Hematopoietic multipotent progenitor cell treated with erythropoietin and hydrocortisone succinate and interleukin-3 and kit ligand, for 4 days (in vitro differentiated cells): ENCODE measurements at regions not wholly inside any gene's neighbourhood (a gene's known extent, or its start where the extent isn't known, plus 50 kb on each side); places are given as distances from the start of the nearest gene placed in this dataset.
"Not testable (repeated sequence)": the region's sequence is repeated elsewhere in the genome, so short reads cannot be mapped to it uniquely, and the experiment has no call there.

Experiments
- DNase-seq: peaks from one replicate; pipeline ENCODE4 v3.0.0-alpha.2; 2015

DNA sequence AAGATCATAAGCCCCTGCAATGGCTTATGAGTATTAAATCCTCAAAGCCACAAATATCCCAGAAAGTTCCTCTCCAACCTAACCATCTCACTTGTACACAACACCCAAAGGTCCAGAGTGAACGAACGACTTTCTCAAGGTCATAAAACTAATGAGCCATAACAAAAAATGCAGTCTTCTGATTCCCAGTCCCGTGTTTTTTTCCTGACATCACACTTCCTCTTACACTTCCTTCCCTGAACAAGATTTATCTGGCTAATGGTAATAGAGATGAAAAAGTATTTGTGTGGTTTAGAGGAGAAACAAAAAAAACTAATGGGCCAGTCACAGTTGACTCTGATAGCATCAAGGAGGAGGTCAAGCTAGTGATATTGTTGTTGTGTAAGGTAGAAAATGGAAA is 99.5 kb upstream of the KLHL13 start:
- peak; percentile 8 for DNase-seq

DNA sequence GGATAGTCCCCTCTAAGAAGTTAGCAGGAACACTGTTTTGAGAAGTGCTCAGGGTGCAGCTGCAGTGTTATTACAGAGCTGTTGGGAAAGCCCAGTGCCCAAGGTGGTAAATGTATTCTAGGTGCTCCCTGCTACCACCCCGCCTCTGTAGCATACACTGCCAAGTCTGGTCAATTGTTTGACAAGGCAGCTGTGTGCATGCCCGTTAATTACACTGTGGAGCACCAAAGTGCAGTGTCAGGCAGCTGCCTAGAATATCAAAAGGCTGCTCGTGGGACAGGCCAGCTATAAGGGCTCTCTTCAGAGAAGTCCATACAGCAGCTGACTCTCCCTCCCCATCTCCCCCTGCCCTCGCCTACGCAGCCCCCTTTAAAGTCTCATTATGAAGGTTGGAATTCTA is 99.9 kb upstream of the KLHL13 start:
- DNase-seq = no peak

DNA sequence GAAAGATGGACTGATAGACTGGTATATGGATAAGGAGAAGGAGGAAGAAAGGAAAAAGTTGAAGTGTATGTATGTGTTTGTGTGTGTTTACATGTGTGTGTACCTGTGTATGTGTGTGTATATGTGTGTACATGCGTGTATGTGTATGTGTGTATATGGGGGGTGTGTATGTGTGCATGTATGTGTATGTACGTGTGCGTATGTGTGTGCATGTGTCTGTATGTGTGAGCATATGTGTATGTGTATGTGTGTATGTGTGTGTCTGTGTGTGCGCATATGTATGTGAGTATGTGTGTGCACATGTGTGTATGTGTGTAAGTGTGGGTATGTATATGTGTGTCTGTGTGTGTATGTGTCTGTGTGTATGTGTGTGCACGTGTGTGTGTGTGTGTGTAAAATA is 101.5 kb upstream of the KLHL13 start:
- no peak for DNase-seq

DNA sequence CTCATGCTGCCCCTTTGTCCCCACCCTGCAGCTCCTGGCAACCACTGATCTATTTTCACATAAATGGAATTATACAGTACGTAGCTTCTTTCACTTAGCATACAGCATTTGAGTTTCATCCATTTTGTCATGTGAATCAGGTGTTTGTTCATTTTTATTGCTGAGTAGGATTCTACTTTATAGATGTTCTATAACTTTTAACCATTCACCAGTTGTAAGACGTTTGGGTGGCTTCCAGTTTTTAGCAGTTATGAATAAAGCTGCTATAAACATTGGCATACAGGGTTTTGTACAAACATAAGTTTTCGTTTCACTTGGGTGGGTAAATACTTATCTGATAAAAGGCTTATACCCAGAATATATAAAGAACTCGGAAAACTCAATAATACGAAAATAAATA is 102.3 kb upstream of the KLHL13 start:
- no peak for DNase-seq

DNA sequence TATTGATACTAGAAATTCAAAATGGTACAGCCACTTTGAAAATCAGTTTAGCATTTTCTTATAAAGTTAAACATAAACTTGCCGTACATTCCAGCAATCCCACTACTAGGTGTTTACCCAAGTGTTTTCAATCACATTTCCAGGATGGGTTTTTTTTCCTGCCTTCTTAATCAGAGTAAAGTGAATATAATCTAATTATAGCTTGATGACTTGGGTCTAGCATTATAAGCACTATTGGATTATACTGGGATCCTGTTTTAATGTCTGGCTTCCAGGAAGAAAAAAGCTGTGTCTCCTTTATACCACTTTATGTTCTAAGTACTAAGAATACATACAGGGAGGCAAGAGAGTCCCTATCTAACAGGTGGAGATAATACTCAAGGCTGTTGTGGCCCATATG is 103.3 kb upstream of the KLHL13 start:
- DNase-seq = no peak

DNA sequence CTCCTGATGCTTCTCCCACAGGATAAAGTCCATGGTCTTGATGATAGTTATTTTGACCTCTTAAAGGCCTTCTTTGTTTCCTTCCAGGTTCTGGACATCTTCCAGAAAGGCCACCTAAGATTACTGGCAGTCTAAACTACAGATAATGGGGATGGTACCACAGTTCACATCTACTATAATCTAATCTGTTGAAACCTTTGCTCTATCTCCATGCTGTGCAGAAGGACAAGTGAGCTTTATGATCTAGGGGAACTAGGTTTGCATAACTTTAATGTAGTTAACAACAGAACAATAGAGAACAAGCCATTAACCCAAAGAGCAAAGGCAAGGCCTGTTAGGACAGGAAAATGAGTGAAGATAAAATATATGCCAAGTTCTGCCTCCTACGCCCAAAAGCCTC is 103.9 kb upstream of the KLHL13 start:
- DNase-seq = no peak

DNA sequence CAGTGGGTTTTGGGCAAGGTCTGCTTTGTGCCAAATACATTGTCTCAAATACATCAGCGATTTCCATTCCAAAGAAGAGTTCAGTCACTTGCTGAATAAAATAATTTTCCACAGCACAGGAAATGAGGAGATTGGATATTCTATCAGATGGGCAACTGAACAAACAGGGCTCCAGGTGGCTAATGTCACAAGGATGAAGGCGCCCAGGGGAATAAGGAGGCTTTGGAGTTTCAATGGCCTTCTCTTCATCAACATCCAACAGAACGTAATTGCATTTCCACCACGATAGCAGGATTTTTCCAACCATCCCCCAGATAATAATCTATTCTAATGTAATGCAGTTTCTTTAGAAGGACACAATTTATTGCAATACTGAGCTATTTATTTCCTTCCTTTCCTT is 104.7 kb upstream of the KLHL13 start:
- no peak for DNase-seq

DNA sequence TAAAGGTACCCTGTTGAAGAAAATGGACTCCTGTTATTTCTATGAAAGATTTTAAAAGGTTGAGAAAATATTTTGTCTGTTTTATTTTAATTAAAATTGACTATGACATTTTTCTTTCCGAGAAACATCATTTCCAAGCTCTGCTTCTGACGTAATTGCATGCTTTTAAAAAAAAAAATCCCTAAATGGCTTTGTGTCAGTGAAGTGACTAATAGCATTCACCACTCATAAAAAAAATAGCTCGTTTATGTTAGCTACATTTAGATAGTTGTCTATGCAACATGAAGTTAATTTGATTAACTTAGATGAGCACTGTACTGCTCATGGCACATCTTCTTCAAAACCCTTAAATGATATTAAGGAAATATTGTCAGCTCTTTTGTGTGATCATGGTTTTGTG is 105.1 kb upstream of the KLHL13 start:
- no peak for DNase-seq

DNA sequence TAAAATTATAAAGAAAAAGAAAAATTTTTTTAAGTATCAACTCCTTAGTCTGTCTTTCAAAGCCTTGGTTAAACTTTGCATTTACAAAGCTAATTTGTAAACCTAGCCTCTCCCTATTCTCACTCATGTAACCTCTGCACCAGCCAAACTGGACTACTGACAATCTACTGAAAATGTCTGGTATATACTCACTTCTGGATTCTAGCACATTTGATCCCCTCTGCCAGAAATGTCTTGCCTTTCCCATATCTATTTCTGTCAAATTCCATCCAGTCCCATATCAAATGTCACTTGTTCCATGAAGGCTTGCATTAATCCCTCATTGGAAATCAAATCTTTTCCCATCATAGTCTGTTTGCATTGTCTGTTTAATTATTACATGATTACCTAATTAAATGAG is 105.8 kb upstream of the KLHL13 start:
- no peak for DNase-seq

DNA sequence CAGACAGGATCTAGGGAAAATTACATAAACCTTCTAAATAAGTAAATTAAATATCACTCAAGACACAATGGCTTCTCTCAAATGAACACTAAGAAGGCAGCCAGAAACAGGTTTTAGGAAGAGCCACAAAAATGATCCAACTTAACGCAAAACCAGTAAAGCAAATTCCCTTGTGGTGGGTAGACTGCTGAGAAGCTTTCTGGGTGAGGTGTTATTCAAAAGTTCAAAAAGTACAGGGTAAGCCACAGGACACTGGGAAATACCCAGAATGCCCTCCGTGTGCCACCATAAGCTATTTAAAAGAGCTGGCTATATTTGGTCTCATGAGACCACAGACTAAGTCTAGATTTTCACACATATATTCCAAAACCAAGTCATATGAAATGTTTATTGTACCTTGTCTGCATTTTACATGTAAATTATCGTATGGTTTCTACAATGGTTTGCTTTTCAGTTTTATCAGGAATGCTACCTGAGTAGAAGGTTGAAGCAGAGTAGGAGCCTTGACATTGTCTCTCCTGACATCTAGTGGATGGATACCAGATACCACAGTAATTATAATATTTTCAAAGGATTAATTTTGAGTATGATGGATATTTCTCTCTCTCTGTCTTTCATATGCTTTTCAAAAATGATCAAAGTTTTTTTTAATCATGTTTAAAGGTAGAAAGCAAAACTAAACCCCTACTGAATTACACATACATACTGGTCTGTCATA is 109.3 kb upstream of the KLHL13 start:
- DNase-seq = peak; percentile 42

DNA sequence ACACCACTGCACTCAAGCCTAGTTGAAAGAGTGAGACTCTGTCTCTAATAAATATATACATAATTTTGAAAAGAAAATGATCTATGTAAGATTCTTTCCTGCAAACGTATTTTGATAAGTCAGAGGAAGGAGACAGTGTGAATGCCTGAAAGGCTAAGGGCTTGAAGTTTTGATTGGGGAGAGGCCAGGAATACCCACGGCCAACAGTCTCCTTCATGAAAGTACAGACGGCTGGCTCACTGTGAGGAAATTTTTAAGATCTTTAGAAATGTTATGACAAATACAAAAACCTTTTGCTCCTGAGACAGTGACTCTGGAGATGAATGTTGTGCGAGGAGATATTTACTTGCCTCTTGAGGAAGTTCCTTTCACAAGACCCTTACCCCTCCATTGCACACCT is 111.4 kb upstream of the KLHL13 start:
- no peak for DNase-seq

DNA sequence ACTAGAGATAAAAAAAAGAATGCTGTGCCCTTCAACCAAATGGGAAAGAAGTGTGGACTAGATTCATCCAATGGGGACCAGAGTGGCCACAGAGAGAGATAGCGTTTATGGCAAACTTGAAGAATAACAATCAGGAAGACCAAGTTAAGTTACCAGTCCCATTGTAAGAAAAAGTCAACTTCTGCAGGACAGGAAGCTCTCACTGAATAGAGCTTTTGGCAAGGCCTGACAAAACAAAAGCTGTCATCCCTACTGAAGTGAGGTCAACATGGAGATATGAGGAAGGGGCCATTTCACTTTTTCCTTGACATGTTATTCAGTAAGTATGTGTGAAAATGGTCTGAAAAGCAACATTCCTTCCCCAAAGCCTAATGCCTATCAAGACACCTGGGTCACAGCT is 111.8 kb upstream of the KLHL13 start:
- DNase-seq = no peak

DNA sequence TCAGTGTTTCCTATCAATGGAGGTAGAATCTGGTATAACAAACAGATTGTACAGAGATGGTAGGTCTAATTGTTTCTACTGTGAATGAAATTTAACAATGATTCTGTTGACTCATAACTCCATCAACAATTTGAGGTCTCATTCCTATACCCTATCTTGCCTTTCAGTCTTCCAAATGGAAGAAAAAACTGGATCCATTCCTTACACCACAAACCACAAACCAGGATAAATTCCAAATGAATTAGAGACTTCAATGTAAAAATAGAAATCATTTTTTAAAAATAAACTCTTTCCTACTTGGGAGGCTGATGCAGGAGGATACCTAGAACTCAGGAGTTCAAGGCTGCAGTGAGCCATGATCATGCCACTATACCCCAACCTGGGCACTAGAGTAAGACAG is 114.4 kb upstream of the WDR44 start:
- no peak for DNase-seq

DNA sequence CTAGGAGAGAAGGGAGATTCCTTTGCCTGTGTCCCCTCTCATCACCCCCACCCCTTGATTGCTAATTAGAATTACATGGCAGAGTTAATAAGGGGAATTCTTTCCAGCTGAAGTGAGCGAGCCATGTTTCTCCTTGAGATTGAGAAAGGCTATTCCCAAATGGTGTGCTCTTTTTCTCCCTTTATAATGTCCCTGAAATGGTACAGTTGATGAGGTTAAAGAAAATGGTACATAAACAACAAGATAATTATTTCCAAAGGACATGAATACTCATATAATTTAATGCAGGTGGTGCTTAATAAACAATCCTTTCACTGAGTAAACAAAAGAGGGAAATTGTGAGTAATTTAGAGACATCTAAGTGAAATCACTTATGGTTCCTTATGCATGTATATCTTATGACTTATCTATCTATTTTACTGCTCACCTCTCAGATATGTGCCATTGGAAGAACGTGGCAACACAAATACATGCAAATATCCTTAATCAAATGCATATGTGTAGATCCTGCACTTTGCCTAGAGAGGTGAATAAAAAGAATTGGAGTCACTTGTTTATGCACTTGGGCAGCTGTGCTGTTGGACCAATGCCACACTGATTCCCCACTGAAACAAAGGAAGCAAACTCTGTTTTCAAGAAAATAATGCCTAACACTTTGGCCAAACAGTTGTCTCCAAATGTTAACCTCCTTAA is 106.6 kb upstream of the WDR44 start:
- no peak for DNase-seq

DNA sequence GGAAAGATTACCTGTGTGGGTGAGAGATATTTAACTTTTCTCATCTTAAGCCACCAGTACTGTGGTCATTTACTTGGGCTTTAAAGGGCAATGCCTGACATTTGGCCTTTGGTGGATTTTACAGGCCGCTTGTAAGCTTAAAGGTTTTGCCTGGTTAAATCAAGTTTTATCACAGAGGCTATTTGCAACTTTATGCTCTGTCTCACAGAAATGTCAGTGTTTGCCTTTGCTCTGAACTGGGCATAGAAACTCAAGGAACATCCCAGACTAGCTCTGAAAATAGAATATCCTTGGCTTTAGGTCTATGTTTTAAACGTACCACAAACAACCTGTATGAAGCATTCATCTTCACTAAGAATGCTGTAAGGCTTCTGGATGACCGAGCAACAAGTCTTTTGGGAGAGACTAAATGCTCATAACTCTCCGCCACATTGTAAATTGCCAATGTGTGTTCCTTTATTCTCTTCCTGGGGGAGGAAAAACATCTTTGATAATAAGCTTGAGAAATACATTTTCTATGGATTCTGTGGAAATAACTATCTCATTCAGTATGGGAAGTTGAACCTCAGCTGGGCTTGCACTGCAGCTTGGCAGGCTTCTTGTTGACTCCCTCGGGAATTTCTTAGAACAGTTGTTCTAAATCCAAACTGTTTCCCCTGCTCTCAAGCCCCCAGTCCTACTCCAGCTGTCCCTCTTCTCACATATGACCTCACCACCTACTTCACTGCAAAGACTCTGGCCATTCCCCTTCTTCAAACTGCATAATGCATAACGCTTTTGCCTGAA is 105.8 kb upstream of the WDR44 start:
- no peak for DNase-seq

DNA sequence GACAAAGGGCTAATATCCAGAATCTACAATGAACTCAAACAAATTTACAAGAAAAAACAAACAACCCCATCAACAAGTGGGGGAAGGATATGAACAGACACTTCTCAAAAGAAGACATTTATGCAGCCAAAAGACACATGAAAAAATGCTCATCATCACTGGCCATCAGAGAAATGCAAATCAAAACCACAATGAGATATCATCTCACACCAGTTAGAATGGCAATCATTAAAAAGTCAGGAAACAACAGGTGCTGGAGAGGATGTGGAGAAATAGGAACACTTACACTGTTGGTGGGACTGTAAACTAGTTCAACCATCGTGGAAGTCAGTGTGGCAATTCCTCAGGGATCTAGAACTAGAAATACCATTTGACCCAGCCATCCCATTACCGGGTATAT is 98.9 kb upstream of the WDR44 start:
- not testable (repeated sequence) for DNase-seq

DNA sequence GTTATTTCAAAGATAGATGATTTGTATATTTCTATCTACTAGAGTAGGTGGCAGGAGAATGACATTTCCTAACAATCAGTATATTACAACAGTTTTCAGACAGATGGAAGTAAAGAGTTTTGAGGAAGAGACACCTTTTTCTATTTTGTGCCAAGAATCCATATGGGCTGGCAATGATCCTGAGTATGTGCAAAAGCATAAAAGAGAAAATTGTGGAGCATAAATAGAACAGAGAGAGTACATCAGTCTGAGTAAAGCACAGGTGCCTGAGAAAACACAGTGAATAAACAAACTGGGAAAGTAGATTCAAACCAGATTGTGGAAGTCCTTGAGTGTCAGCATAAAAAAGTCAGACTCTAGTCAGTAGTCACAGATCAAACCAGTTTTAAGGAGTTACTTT is 96.8 kb upstream of the WDR44 start:
- no peak for DNase-seq

DNA sequence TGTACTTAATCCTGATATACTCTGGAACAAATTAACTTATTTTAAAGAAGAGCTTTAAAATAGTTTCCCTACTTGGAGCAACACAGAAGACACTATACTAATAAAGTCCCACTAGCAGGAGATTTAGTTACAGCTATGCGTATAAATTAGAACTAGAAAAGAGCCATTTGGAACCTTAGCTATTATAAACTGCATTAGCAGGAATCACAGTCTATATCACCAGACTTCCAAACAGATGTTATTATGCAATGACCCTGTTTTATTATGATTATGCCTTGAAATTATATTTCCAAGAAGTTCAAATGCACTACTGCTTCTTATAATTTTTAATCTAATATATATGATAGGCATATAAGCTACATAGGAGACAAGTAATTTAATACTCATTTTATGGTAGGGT is 95.5 kb upstream of the WDR44 start:
- no peak for DNase-seq

DNA sequence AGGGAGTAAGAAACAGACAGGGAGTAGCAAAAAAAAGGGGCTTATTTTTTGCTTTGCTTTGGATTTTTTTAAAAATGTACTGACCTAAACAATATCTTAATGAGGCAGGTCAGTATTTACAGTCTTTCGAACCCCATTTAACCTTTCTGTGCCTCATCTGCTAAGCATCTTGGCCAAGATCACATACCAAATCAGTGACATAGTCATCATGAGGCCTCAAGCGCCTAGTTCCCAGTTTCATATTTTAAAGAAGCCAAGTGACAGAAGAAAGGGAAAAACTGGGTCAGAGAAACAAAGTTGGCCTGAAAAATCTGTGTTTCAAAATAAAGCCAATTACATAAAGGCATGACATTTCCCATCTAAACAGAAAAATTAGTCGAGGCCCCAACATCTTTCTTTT is 94.6 kb upstream of the WDR44 start:
- no peak for DNase-seq

DNA sequence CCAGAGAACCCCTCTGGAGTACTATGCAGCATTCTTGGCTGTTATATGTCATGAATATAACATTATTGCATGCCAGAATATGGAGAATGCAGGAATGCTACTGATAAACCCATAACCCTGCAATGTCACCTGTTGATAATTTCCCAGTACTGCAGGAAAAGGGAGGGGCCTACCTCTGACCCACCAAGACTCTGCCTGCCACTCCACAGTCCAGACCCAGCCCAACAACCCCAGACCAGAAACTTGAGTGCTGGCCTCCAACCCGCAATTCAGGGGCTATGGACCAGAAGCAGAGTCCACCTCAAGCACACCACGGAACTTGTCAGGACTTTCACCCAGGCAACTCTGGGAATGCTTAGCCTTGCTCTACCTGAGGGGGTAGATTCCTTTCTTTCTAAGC is 92.9 kb upstream of the WDR44 start:
- DNase-seq = no peak

DNA sequence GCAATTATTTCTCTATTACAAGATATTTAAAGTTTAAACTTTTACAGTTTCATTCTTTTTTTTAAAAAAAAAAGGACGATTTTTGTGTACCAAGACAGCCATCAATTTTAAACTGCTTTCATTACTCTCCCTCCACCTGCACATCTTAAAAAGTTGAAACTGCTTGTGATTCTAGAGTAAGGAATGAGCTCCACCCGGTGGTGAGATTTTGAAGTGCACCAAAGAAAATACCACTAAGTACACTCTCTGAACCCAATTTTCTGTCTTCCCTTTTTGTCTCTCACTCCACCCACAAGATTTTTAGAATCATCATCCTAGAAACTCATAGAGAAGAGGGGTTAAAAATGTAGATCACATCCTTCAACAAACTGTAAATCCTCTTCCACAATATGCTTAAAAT is 91.3 kb upstream of the WDR44 start:
- peak; percentile 77 for DNase-seq

DNA sequence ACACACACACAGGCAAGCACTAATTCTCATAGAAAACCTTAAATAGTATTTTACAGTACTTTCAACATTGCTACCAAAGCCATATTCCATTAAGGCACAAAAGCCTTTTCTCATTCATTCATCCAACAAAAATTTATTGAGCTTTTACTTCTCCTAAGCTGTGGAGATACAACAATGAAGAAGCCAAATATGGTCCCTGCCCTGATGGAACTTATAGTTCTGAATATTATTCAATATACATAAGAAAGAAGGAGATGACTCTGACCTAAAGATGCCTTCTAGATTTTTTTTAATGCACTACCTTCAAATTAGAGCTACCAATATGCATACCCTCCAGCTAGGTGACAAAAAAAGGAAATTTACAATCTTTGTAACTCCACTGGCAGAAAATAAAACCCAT is 90.0 kb upstream of the WDR44 start:
- DNase-seq = no peak

DNA sequence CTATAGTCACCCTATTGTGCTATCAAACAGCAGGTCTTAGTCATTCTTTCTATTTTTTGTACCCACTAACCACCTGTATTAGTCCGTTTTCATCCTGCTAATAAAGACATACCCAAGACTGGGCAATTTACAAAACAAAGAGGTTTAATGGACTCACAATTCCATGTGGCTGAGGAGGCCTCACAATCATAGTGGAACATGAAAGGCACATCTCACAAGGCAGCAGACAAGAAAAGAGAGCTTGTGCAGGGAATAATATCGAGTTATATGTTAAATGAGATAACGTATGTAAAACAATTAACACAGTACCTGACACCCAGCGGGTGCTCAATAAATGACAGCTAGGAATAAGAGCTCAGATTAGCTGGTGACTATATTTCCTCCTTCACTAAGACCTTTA is 88.1 kb upstream of the WDR44 start:
- DNase-seq = no peak

DNA sequence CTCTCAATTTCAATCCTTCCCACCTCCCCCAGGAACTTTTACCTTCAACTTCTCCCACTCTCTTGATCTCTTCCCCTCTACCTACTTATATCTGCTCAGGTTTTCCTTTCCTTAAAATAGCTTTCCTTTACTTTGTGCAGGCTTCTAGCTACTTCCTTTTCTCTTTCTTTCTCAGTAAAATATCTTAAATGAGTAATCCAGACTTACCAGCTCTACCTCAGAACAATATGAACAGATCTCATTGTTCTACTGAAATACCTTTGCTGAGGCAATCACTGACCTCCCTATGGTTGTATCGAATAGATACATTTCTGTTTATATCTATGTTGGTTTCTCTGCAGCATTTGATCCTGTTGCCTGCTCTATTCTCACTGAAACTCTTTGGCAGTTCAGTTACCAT is 86.7 kb upstream of the WDR44 start:
- no peak for DNase-seq
